Astrocyte (in vitro differentiated cells and primary cell): ENCODE measurements at regions not wholly inside any gene's neighbourhood (a gene's known extent, or its start where the extent isn't known, plus 50 kb on each side); places are given as distances from the start of the nearest gene placed in this dataset.
"Not testable (repeated sequence)": the region's sequence is repeated elsewhere in the genome, so short reads cannot be mapped to it uniquely, and the experiment has no call there.

ENCODE experiments used
- CTCF ChIP-seq: IDR thresholded peaks from 2 replicates; pipeline ENCODE4 v1.5.1; 2011; ENCODE audit warnings: low read depth, mild to moderate bottlenecking, inconsistent platforms, low read length, moderate library complexity; ENCODE audit not compliant: insufficient read depth
- EZH2 ChIP-seq: IDR thresholded peaks from 2 replicates; pipeline ENCODE4 v1.6.1; 2012; ENCODE audit warnings: mild to moderate bottlenecking, low read length, inconsistent platforms; ENCODE audit not compliant: insufficient read depth

- TF ChIP-seq CTCF, EZH2: not testable (repeated sequence)
These were observed 96.9 kb downstream of the UNC93B1 start for GRCh38 chr11:67906969-67907368.
